Adrenal gland (tissue), 5 donors: ENCODE measurements at regions not wholly inside any gene's neighbourhood (a gene's known extent, or its start where the extent isn't known, plus 50 kb on each side); places are given as distances from the start of the nearest gene placed in this dataset.
"Not testable (repeated sequence)": the region's sequence is repeated elsewhere in the genome, so short reads cannot be mapped to it uniquely, and the experiment has no call there.

ENCODE experiments used
- POLR2A ChIP-seq, 2 donors: fragments of 450-650 bp; IDR thresholded peaks; one replicate each; pipeline ENCODE4 v1.6.1; 2017; ENCODE audit warnings: antibody characterized with exemption in 2 of 2, mild to moderate bottlenecking in 2 of 2, moderate library complexity in 1 of 2
- TF ChIP-seq, protein P1 (sequence below), 6 experiments: fragments of 450-650 bp in 4 of 6; fragments of 200-600 bp in 2 of 6; sonication (generic) in 1 of 6; IDR thresholded peaks; 1 replicate in 5 of 6; 2 replicates in 1 of 6; pipeline versions ENCODE4 v1.5.1 to v1.8.0; 2016 to 2021; ENCODE audit warnings: antibody characterized with exemption in 6 of 6, mild to moderate bottlenecking in 2 of 6, moderate library complexity in 1 of 6
- donor health status: DM: no; HTN: no; CAD: no.

DNA sequence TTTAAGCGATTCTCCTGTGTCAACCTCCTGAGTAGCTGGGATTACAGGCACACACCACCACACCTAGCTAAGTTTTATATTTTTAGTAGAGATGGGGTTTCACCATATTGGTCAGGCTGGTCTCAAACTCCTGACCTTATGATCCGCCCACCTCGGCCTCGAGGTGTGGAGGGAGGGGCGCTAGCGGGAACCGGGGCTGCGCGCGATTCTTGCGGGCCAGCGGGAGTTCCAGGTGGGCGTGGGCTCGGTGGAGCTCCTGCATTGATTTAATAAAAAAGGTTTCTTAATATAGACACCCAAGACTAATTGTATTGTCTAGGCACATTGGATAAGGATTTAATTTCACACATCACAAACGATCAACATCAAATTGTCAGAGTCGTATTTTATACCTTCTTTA, 63.1 kb upstream of the ANKRD30A start:
- TF ChIP-seq, protein P1, sequence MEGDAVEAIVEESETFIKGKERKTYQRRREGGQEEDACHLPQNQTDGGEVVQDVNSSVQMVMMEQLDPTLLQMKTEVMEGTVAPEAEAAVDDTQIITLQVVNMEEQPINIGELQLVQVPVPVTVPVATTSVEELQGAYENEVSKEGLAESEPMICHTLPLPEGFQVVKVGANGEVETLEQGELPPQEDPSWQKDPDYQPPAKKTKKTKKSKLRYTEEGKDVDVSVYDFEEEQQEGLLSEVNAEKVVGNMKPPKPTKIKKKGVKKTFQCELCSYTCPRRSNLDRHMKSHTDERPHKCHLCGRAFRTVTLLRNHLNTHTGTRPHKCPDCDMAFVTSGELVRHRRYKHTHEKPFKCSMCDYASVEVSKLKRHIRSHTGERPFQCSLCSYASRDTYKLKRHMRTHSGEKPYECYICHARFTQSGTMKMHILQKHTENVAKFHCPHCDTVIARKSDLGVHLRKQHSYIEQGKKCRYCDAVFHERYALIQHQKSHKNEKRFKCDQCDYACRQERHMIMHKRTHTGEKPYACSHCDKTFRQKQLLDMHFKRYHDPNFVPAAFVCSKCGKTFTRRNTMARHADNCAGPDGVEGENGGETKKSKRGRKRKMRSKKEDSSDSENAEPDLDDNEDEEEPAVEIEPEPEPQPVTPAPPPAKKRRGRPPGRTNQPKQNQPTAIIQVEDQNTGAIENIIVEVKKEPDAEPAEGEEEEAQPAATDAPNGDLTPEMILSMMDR (IDR thresholded peaks at IDR 0.05), result not testable (repeated sequence)
- not testable (repeated sequence) for TF ChIP-seq POLR2A (IDR thresholded peaks at IDR 0.05)
